Gastrocnemius medialis (tissue), 4 donors: ENCODE measurements at regions not wholly inside any gene's neighbourhood (a gene's known extent, or its start where the extent isn't known, plus 50 kb on each side); places are given as distances from the start of the nearest gene placed in this dataset.

Experiments
- ATAC-seq, 2 donors: fragments of 150-250 bp; one replicate each; pipeline ENCODE4 v1.9.1; 2016
- DNase-seq, 2 donors: peaks; one replicate each; pipeline ENCODE4 v3.0.0-alpha.2; 2019
- H3K27ac ChIP-seq, 4 donors: fragments of 200-600 bp; sonication (generic); 1 replicate in 1 of 4; 2 replicates in 3 of 4; pipeline ENCODE4 v1.5.1; 2016 to 2018; ENCODE audit warnings: mild to moderate bottlenecking in 2 of 4, moderate library complexity in 1 of 4
- H3K27me3 ChIP-seq, 3 donors: fragments of 200-600 bp; sonication (generic) in 2 of 3; 1 replicate in 1 of 3; 2 replicates in 2 of 3; pipeline versions ENCODE4 v1.5.1 to v1.6.0; 2016 to 2019; ENCODE audit warnings: mild to moderate bottlenecking in 1 of 3, moderate library complexity in 1 of 3
- H3K36me3 ChIP-seq, 2 donors: fragments of 200-600 bp; sonication (generic) in 1 of 2; one replicate each; pipeline ENCODE4 v1.5.1; 2017 to 2018
- H3K4me1 ChIP-seq, 2 donors: fragments of 200-600 bp; sonication (generic) in 1 of 2; one replicate each; pipeline ENCODE4 v1.5.1; 2016 to 2017; ENCODE audit warnings: mild to moderate bottlenecking in 2 of 2
- H3K4me3 ChIP-seq, 4 donors: fragments of 200-600 bp; sonication (generic) in 3 of 4; 1 replicate in 1 of 4; 2 replicates in 3 of 4; pipeline ENCODE4 v1.5.1; 2016 to 2019; ENCODE audit warnings: mild to moderate bottlenecking in 2 of 4
- H3K9me3 ChIP-seq, 3 donors: fragments of 200-600 bp; sonication (generic) in 2 of 3; 1 replicate in 1 of 3; 2 replicates in 2 of 3; pipeline ENCODE4 v1.5.1; 2016 to 2019
- CTCF ChIP-seq, 5 experiments: fragments of 450-650 bp in 3 of 5; fragments of 200-600 bp in 2 of 5; sonication (generic) in 2 of 5; IDR thresholded peaks in 4 of 5; conservative IDR thresholded peaks in 1 of 5; 1 replicate in 4 of 5; 2 replicates in 1 of 5; pipeline ENCODE4 v1.5.1; 2016 to 2019; ENCODE audit warnings: antibody characterized with exemption in 5 of 5, mild to moderate bottlenecking in 3 of 5, moderate library complexity in 3 of 5
- POLR2A ChIP-seq, 2 donors: fragments of 450-650 bp; IDR thresholded peaks; one replicate each; pipeline ENCODE4 v1.6.1; 2017; ENCODE audit warnings: antibody characterized with exemption in 2 of 2, mild to moderate bottlenecking in 2 of 2, moderate library complexity in 2 of 2
- in situ Hi-C, 4 donors: fragments of 200-750 bp; cut with MboI; loops; one replicate each; pipeline versions ENCODE4 v1.15.0 to v1.8.0; 2017; ENCODE audit warnings: low sequenced_read_pairs in 4 of 4
- intact Hi-C: fragments of 100-400 bp; cut with DNase I; formaldehyde crosslinking; loops from one replicate; pipeline ENCODE4 v1.15.1; 2023; ENCODE audit warnings: low total_unique reads

GRCh38 chr1:93734999-93735398 is 53.4 kb upstream of the BCAR3 start:
- H3K4me1 ChIP-seq = peaks cover 6 to 9% of the 10 kb centered on the region in 2 donors
- intact Hi-C loops = no loop called here
- ATAC-seq (no peak), DNase-seq (no peak)
- in situ Hi-C loops = no loop called here
- H3K4me3 ChIP-seq = no peak overlapping the region
- H3K36me3 ChIP-seq = no peaks in the 10 kb centered on the region
- no peak for TF ChIP-seq POLR2A (IDR thresholded peaks at IDR 0.05)
- TF ChIP-seq CTCF (IDR thresholded peaks at IDR 0.05 in 4 of 5, conservative IDR thresholded peaks at IDR 0.05 in 1 of 5) = no peak
- H3K9me3 ChIP-seq = no peaks in the 10 kb centered on the region
- no peak overlapping the region for H3K27ac ChIP-seq
- no peaks in the 10 kb centered on the region for H3K27me3 ChIP-seq

GRCh38 chr1:93733340-93733739 is 51.7 kb upstream of the BCAR3 start:
- DNase-seq (no peak), ATAC-seq (no peak)
- H3K27me3 ChIP-seq = no peaks in the 10 kb centered on the region
- H3K4me3 ChIP-seq = no peak overlapping the region
- H3K27ac ChIP-seq = no peak overlapping the region
- H3K36me3 ChIP-seq = no peaks in the 10 kb centered on the region
- peaks cover 1 to 2% of the 10 kb centered on the region in 2 donors for H3K4me1 ChIP-seq
- TF ChIP-seq CTCF (IDR thresholded peaks at IDR 0.05 in 4 of 5, conservative IDR thresholded peaks at IDR 0.05 in 1 of 5) (no peak), POLR2A (IDR thresholded peaks at IDR 0.05) (no peak)
- in situ Hi-C loops (no loop called here), intact Hi-C loops (no loop called here)
- H3K9me3 ChIP-seq = no peaks in the 10 kb centered on the region

GRCh38 chr1:93732514-93732913 is 50.9 kb upstream of the BCAR3 start:
- Histone ChIP-seq H3K36me3 (no peaks in the 10 kb centered on the region), H3K9me3 (no peaks in the 10 kb centered on the region), H3K27me3 (no peaks in the 10 kb centered on the region), H3K4me3 (no peak overlapping the region), H3K4me1 (peaks cover 0 to 4% of the 10 kb centered on the region in 2 donors), H3K27ac (no peak overlapping the region)
- no peak for DNase-seq
- ATAC-seq = no peak
- intact Hi-C loops = no loop called here
- in situ Hi-C loops = no loop called here
- no peak for TF ChIP-seq POLR2A (IDR thresholded peaks at IDR 0.05)
- no peak for TF ChIP-seq CTCF (IDR thresholded peaks at IDR 0.05 in 4 of 5, conservative IDR thresholded peaks at IDR 0.05 in 1 of 5)
